GM12878 (cell line): ENCODE measurements at regions not wholly inside any gene's neighbourhood (a gene's known extent, or its start where the extent isn't known, plus 50 kb on each side); places are given as distances from the start of the nearest gene placed in this dataset.

Experiments
- ATAC-seq: fragments of 200-7000 bp; cut with Tn5 transposase; 3 replicates; pipeline ENCODE4 v1.9.1; 2020; ENCODE audit warnings: mild to moderate bottlenecking, moderate library complexity
- BruUV-seq: library from RNA; stranded (reverse); fragments of 400-500 nt; replicated peaks from 2 replicates; lab custom pipeline; 2021; lab: Mats Ljungman, UMichigan
- CTCF ChIA-PET: fragments of 300-600 bp; sonication (Branson Sonifier 250); formaldehyde crosslinking; extraction: SDS; loops from one replicate; lab custom pipeline; 2021; ENCODE audit warnings: inconsistent platforms; lab: Yijun Ruan, JAX
- POLR2A ChIA-PET: fragments of 350-600 bp; formaldehyde crosslinking; extraction: SDS; loops from one replicate; lab custom pipeline; 2021; ENCODE audit warnings: inconsistent platforms; lab: Charles Lee
- RAD21 ChIA-PET: fragments of 300-600 bp; sonication (Branson Sonifier 250); formaldehyde crosslinking; loops from one replicate; lab custom pipeline; 2023; ENCODE audit warnings: antibody characterized with exemption; ENCODE audit not compliant: unreplicated experiment; lab: Charles Lee
- SMC1A ChIA-PET: fragments of 300-600 bp; sonication (Branson Sonifier 250); formaldehyde crosslinking; loops from one replicate; lab custom pipeline; 2023; ENCODE audit not compliant: unreplicated experiment, uncharacterized antibody; lab: Charles Lee
- DNase-seq: peaks from one replicate; pipeline ENCODE4 v3.0.0-alpha.2; 2011; ENCODE audit warnings: low read depth, low spot score
- FAIRE-seq: peaks from 3 replicates; lab custom pipeline; 2011; peaks lifted over from hg19 to GRCh38; lab: Jason Lieb, UNC
- H2AFZ ChIP-seq: 2 replicates; pipeline ENCODE4 v1.6.0; 2011; ENCODE audit warnings: low read depth, low read length, control low read depth; ENCODE audit not compliant: control insufficient read depth
- H3K27ac ChIP-seq: 2 replicates; pipeline ENCODE4 v1.5.1; 2011; ENCODE audit warnings: control low read depth; ENCODE audit not compliant: control insufficient read depth, insufficient read depth
- H3K27me3 ChIP-seq, 2 experiments: replicated peaks in 1 of 2; 2 replicates each; pipeline versions ENCODE4 v1.6.0 to v1.6.1; 2011; ENCODE audit warnings: low read length in 1 of 2; ENCODE audit not compliant: control insufficient read depth in 2 of 2, insufficient read depth in 2 of 2
- H3K36me3 ChIP-seq, 2 experiments: 2 replicates each; pipeline ENCODE4 v1.5.1; 2011; ENCODE audit warnings: low read length in 1 of 2; ENCODE audit not compliant: control insufficient read depth in 2 of 2, insufficient read depth in 2 of 2
- H3K4me1 ChIP-seq: 2 replicates; pipeline ENCODE4 v1.6.1; 2011; ENCODE audit warnings: mild to moderate bottlenecking, low read length, moderate library complexity, mixed read lengths; ENCODE audit not compliant: control insufficient read depth, insufficient read depth
- H3K4me2 ChIP-seq: 2 replicates; pipeline ENCODE4 v1.6.0; 2011; ENCODE audit warnings: control low read depth; ENCODE audit not compliant: control insufficient read depth, insufficient read depth
- H3K4me3 ChIP-seq: fragments of 200-600 bp; sonication (generic); 2 replicates; pipeline ENCODE4 v1.5.1; 2016
- H3K79me2 ChIP-seq: 2 replicates; pipeline ENCODE4 v1.6.0; 2011; ENCODE audit warnings: low read length; ENCODE audit not compliant: control insufficient read depth, insufficient read depth
- H3K9ac ChIP-seq: 2 replicates; pipeline ENCODE4 v1.8.0; 2011; ENCODE audit warnings: low read length, control low read depth, mixed read lengths; ENCODE audit not compliant: control insufficient read depth, insufficient read depth
- H3K9me3 ChIP-seq: replicated peaks from 3 replicates; pipeline ENCODE4 v1.5.1; 2011; ENCODE audit warnings: mild to moderate bottlenecking, low read length; ENCODE audit not compliant: control insufficient read depth, insufficient read depth
- H4K20me1 ChIP-seq: 2 replicates; pipeline ENCODE4 v1.6.0; 2011; ENCODE audit not compliant: control insufficient read depth, insufficient read depth
- CHD1 ChIP-seq: IDR thresholded peaks from 2 replicates; pipeline ENCODE4 v1.6.1; 2012; ENCODE audit warnings: low read depth, low read length, improper control_type of control experiment
- CHD2 ChIP-seq: IDR thresholded peaks from 2 replicates; pipeline ENCODE4 v1.6.1; 2011; ENCODE audit warnings: low read depth, low read length, improper control_type of control experiment, borderline replicate concordance
- CREM ChIP-seq: IDR thresholded peaks from 2 replicates; pipeline ENCODE4 v1.6.1; 2014; ENCODE audit warnings: antibody characterized with exemption, low read depth
- FOS ChIP-seq: IDR thresholded peaks from 3 replicates; pipeline ENCODE4 v1.6.1; 2011; ENCODE audit warnings: borderline replicate concordance; ENCODE audit not compliant: insufficient read length; ENCODE audit errors: extremely low read depth
- IRF4 ChIP-seq: IDR thresholded peaks from 2 replicates; pipeline ENCODE4 v1.6.1; 2011; ENCODE audit warnings: low read depth, low read length
- KLF5 ChIP-seq: fragments of 450-650 bp; IDR thresholded peaks from 2 replicates; pipeline ENCODE4 v1.6.1; 2014; ENCODE audit warnings: mild to moderate bottlenecking; ENCODE audit not compliant: partially characterized antibody
- NFYA ChIP-seq: IDR thresholded peaks from 2 replicates; pipeline ENCODE4 v1.6.1; 2011; ENCODE audit warnings: low read depth, mild to moderate bottlenecking, low read length, improper control_type of control experiment, borderline replicate concordance
- NFYB ChIP-seq: IDR thresholded peaks from 2 replicates; pipeline ENCODE4 v1.6.1; 2011; ENCODE audit warnings: low read depth, mild to moderate bottlenecking, low read length, improper control_type of control experiment, moderate library complexity; ENCODE audit not compliant: insufficient read depth
- NRF1 ChIP-seq: conservative IDR thresholded peaks from 2 replicates; pipeline ENCODE4 v1.6.1; 2011; ENCODE audit warnings: mild to moderate bottlenecking, low read depth, low read length, improper control_type of control experiment
- PAX5 ChIP-seq: IDR thresholded peaks from 2 replicates; pipeline ENCODE4 v1.6.1; 2011; ENCODE audit warnings: low read depth, low read length, borderline replicate concordance
- POLR2AphosphoS5 ChIP-seq: IDR thresholded peaks from 2 replicates; pipeline ENCODE4 v1.6.1; 2011; ENCODE audit warnings: mild to moderate bottlenecking, low read length, inconsistent platforms
- POU2F2 ChIP-seq: IDR thresholded peaks from 3 replicates; pipeline ENCODE4 v1.6.1; 2011; ENCODE audit warnings: low read depth, mild to moderate bottlenecking, low read length, borderline replicate concordance
- RB1 ChIP-seq: fragments of 450-650 bp; formaldehyde crosslinking; IDR thresholded peaks from 2 replicates; pipeline ENCODE4 v1.6.1; 2017; ENCODE audit warnings: mild to moderate bottlenecking, borderline replicate concordance
- RELA ChIP-seq: fragments of 450-650 bp; IDR thresholded peaks from 2 replicates; pipeline ENCODE4 v1.8.0; 2014; ENCODE audit warnings: borderline replicate concordance; ENCODE audit not compliant: partially characterized antibody
- SPI1 ChIP-seq: IDR thresholded peaks from 2 replicates; pipeline ENCODE4 v1.6.1; 2011; ENCODE audit warnings: low read depth, mild to moderate bottlenecking, low read length, moderate library complexity, borderline replicate concordance; ENCODE audit not compliant: insufficient read depth
- ZSCAN29 ChIP-seq: fragments of 450-650 bp; IDR thresholded peaks from 2 replicates; pipeline ENCODE4 v1.6.1; 2017; ENCODE audit warnings: mild to moderate bottlenecking, moderate library complexity
- WGBS: methylation state at CpG from one replicate; pipeline ENCODE4 v1.1.6; 2016; ENCODE audit warnings: low lambda C conversion rate; ENCODE audit not compliant: insufficient replicate concordance, insufficient coverage; ENCODE audit errors: missing lambda C conversion rate; 5-methylcytosine and 5-hydroxymethylcytosine counted together
- in situ Hi-C: fragments of 300-500 bp; cut with MboI; formaldehyde crosslinking; loops from 9 replicates; pipeline ENCODE4 v1.14.3; 2018; ENCODE audit warnings: mixed read lengths
- intact Hi-C: fragments of 100-400 bp; cut with micrococcal nuclease; formaldehyde crosslinking; loops from one replicate; pipeline ENCODE4 v1.14.2; 2022; ENCODE audit not compliant: unreplicated experiment
- TF ChIP-seq, protein P1 (sequence below): fragments of 450-650 bp; IDR thresholded peaks from 2 replicates; pipeline ENCODE4 v1.6.1; 2018; ENCODE audit warnings: mild to moderate bottlenecking, low read depth, moderate library complexity; ENCODE audit not compliant: partially characterized antibody

GRCh38 chr1:232383455-232384123 lies 246.3 kb downstream of the SIPA1L2 start:
- no peak for TF ChIP-seq NFYB
- no peak for TF ChIP-seq FOS
- no peak for TF ChIP-seq ZSCAN29
- TF ChIP-seq SPI1: no peak
- TF ChIP-seq NFYA: no peak
- no peak for TF ChIP-seq KLF5
- ChIA-PET SMC1A (no interaction called here), POLR2A (no interaction called here), RAD21 (no interaction called here), CTCF (no interaction called here)
- Histone ChIP-seq H3K27me3 (no peaks in the 10 kb centered on the region; a peak in 1 of 4 replicates), H3K27ac (no peak overlapping the region), H4K20me1 (no peaks in the 10 kb centered on the region), H2AFZ (no peak overlapping the region), H3K4me2 (no peak overlapping the region), H3K36me3 (no peaks in the 10 kb centered on the region), H3K9ac (no peak overlapping the region), H3K4me1 (no peaks in the 10 kb centered on the region), H3K79me2 (no peaks in the 10 kb centered on the region), H3K4me3 (no peak overlapping the region), H3K9me3 (no peaks in the 10 kb centered on the region)
- no TSS peak for BruUV-seq
- in situ Hi-C loops: no loop called here
- FAIRE-seq (no peak), ATAC-seq (no peak), DNase-seq (no peak)
- WGBS: 33% methylated on average over 13 of the region's 13 CpGs
- intact Hi-C loops: no loop called here

DNA sequence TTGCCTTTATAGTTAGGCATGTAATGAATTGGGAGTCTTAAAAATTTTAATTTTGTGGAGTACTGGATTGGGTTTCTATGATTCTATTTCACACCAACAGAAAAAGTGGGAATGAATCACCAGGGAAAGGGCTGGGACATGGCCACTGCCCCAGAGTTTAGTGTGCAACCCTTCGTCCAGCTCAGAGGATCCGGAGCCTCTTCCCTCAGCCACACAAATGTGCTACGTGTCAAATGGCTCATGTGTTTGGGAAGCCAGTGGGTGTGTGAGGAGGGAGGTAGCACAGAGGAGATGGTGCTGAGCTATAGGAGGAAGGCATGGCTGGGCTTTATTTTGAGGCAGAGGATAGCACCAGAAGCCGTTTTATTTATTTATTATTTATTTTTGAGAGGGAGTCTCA lies 247.3 kb downstream of the SIPA1L2 start:
- no peaks in the 10 kb centered on the region for H3K9me3 ChIP-seq
- no peaks in the 10 kb centered on the region for H3K79me2 ChIP-seq
- no peak for ATAC-seq
- H3K4me2 ChIP-seq: no peak overlapping the region
- WGBS: 18% methylated on average over 4 of the region's 4 CpGs
- ChIA-PET RAD21 (no interaction called here), CTCF (interaction anchor here (0.7 kb wide), 1 partner anchor 134 kb away, joined by 3 read pairs; no protein-coding TSS in a partner anchor), SMC1A (no interaction called here), POLR2A (no interaction called here)
- intact Hi-C loops (no loop called here), in situ Hi-C loops (no loop called here)
- FAIRE-seq: no peak
- no peaks in the 10 kb centered on the region for H4K20me1 ChIP-seq
- no peak for DNase-seq
- peaks cover 0 to 1% of the 10 kb centered on the region in 2 experiments; a peak in 1 of 4 replicates for H3K27me3 ChIP-seq
- no peak overlapping the region for H3K9ac ChIP-seq
- no peak overlapping the region for H3K27ac ChIP-seq
- BruUV-seq: no TSS peak
- H3K4me3 ChIP-seq: no peak overlapping the region
- H3K4me1 ChIP-seq: no peaks in the 10 kb centered on the region
- H2AFZ ChIP-seq: no peak overlapping the region
- no peaks in the 10 kb centered on the region for H3K36me3 ChIP-seq
- TF ChIP-seq CHD2: no peak
- no peak for TF ChIP-seq CREM
- TF ChIP-seq IRF4: no peak
- no peak for TF ChIP-seq CHD1
- TF ChIP-seq RELA: no peak
- no peak for TF ChIP-seq PAX5
- TF ChIP-seq RB1: no peak
- TF ChIP-seq, protein P1, sequence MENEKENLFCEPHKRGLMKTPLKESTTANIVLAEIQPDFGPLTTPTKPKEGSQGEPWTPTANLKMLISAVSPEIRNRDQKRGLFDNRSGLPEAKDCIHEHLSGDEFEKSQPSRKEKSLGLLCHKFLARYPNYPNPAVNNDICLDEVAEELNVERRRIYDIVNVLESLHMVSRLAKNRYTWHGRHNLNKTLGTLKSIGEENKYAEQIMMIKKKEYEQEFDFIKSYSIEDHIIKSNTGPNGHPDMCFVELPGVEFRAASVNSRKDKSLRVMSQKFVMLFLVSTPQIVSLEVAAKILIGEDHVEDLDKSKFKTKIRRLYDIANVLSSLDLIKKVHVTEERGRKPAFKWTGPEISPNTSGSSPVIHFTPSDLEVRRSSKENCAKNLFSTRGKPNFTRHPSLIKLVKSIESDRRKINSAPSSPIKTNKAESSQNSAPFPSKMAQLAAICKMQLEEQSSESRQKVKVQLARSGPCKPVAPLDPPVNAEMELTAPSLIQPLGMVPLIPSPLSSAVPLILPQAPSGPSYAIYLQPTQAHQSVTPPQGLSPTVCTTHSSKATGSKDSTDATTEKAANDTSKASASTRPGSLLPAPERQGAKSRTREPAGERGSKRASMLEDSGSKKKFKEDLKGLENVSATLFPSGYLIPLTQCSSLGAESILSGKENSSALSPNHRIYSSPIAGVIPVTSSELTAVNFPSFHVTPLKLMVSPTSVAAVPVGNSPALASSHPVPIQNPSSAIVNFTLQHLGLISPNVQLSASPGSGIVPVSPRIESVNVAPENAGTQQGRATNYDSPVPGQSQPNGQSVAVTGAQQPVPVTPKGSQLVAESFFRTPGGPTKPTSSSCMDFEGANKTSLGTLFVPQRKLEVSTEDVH: no peak
- TF ChIP-seq POLR2AphosphoS5: no peak
- TF ChIP-seq NRF1: no peak
- no peak for TF ChIP-seq POU2F2
